Heart right ventricle (tissue), 16 donors: ENCODE measurements at regions not wholly inside any gene's neighbourhood (a gene's known extent, or its start where the extent isn't known, plus 50 kb on each side); places are given as distances from the start of the nearest gene placed in this dataset.

Source experiments
- ATAC-seq, 8 donors: fragments of 200-7000 bp; cut with Tn5 transposase; one replicate each; pipeline ENCODE4 v1.9.1; 2020; ENCODE audit warnings: mild to moderate bottlenecking in 8 of 8, moderate library complexity in 8 of 8, moderate number of reproducible peaks in 1 of 8
- DNase-seq, 2 donors: peaks; one replicate each; pipeline ENCODE4 v3.0.0-alpha.2; 2020
- H3K27ac ChIP-seq, 10 donors: fragments of 200-600 bp; sonication (generic) in 2 of 10; one replicate each; pipeline versions ENCODE4 v1.5.0 to v1.8.0; 2020 to 2022; ENCODE audit warnings: mild to moderate bottlenecking in 3 of 10
- H3K27me3 ChIP-seq, 7 donors: fragments of 200-600 bp; one replicate each; pipeline ENCODE4 v1.8.0; 2021 to 2022; ENCODE audit warnings: mild to moderate bottlenecking in 2 of 7
- H3K36me3 ChIP-seq, 9 donors: fragments of 200-600 bp; sonication (generic) in 1 of 9; one replicate each; pipeline versions ENCODE4 v1.5.0 to v1.8.0; 2020 to 2022; ENCODE audit warnings: mild to moderate bottlenecking in 2 of 9
- H3K4me1 ChIP-seq, 9 donors: fragments of 200-600 bp; sonication (generic) in 1 of 9; one replicate each; pipeline versions ENCODE4 v1.5.0 to v1.8.0; 2020 to 2022; ENCODE audit warnings: mild to moderate bottlenecking in 4 of 9
- H3K4me3 ChIP-seq, 10 donors: fragments of 200-600 bp; sonication (generic) in 2 of 10; one replicate each; pipeline versions ENCODE4 v1.5.0 to v1.8.0; 2020 to 2022; ENCODE audit warnings: mild to moderate bottlenecking in 7 of 10, moderate library complexity in 2 of 10
- H3K9me3 ChIP-seq, 11 donors: fragments of 200-600 bp in 10 of 11; sonication (generic) in 2 of 11; one replicate each; pipeline versions ENCODE4 v1.5.0 to v1.8.0; 2013 to 2022; ENCODE audit warnings: mild to moderate bottlenecking in 2 of 11, control low read depth in 1 of 11, moderate library complexity in 1 of 11
- WGBS, 2 donors: extraction: QIAGEN DNeasy Blood & Tissue Kit; methylation state at CpG; one replicate each; pipeline ENCODE4 v1.1.7; 2013; ENCODE audit warnings: inconsistent platforms in 1 of 2; 5-methylcytosine and 5-hydroxymethylcytosine counted together
- intact Hi-C, 10 donors: fragments of 100-400 bp; cut with DNase I; formaldehyde crosslinking; loops; one replicate each; pipeline versions ENCODE4 v1.11.1 to v1.14.2; 2022
- TF ChIP-seq, protein P1 (sequence below), 9 donors: fragments of 200-600 bp; sonication (generic) in 2 of 9; IDR thresholded peaks; one replicate each; pipeline versions ENCODE4 v1.5.0 to v1.8.0; 2021 to 2022; ENCODE audit warnings: antibody characterized with exemption in 9 of 9, mild to moderate bottlenecking in 5 of 9, moderate library complexity in 1 of 9
- donor health status: Arrhythmogenic right ventricular cardiomyopathy.
- donor health status: ischemic (EF 13 %, LVEDD 7.1; RV severe dilation, severe dysfunction).
- donor health status: healthy with polysubstance abuse.
- donor health status: DM: no; HTN: yes; CAD: no.
- donor health status: DM: no; HTN: no; CAD: no.
- donor health status: ischemic (EF 25% LVEDD 6.9; RV normal size, moderate dysfunction).
- donor health status: ischemic (EF 25% LVEDD 5.7; RV mildly dilated, moderate dysfunction).
- donor health status: healthy.
- donor health status: DM: yes; HTN: yes; CAD: no.
- donor health status: Ischemic cardiomyopathy.
- donor health status: ischemic (EF 35%, LVEDD 5.7; RV mildly dilated, moderate dysfunction).
- donor health status: nonischemic (EF 11% LVEDD 7.7; RV severe dilation, severe dysfunction).
- donor health status: DM: yes; HTN: yes; CAD: no.
- donor health status: PGD.
- donor health status: ischemic (EF 29% LVEDD 5.4; RV normal size, mild dysfunction).
- donor health status: nonischemic (EF 23%, LVEDD 6.1; RV moderate dilation, normal function).

DNA sequence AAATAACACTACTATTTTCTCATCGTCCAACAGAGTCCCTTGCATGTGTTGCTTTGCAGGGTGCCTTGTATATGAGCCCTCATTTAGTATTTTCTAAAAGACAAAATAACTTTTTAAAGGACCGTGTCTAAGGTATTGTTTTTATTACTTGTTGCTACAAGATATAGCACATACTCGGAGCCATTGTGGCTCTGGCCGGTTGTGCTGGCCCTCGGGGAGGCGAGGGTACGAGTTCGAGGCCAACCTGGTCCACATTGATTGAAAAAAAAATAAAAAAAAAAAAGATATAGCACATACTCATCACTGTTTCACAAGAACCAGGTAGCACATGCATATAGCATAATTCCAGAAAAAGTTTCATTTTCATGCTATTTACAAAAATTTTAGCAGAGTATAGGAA, 869.2 kb downstream of the MRPL39 start:
- no peak overlapping the region for H3K27ac ChIP-seq
- TF ChIP-seq, protein P1, sequence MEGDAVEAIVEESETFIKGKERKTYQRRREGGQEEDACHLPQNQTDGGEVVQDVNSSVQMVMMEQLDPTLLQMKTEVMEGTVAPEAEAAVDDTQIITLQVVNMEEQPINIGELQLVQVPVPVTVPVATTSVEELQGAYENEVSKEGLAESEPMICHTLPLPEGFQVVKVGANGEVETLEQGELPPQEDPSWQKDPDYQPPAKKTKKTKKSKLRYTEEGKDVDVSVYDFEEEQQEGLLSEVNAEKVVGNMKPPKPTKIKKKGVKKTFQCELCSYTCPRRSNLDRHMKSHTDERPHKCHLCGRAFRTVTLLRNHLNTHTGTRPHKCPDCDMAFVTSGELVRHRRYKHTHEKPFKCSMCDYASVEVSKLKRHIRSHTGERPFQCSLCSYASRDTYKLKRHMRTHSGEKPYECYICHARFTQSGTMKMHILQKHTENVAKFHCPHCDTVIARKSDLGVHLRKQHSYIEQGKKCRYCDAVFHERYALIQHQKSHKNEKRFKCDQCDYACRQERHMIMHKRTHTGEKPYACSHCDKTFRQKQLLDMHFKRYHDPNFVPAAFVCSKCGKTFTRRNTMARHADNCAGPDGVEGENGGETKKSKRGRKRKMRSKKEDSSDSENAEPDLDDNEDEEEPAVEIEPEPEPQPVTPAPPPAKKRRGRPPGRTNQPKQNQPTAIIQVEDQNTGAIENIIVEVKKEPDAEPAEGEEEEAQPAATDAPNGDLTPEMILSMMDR (IDR thresholded peaks at IDR 0.05), result no peak
- no peaks in the 10 kb centered on the region for H3K27me3 ChIP-seq
- intact Hi-C loops, result no loop called here
- 80 to 88% methylated on average over 8 of the region's 8 CpGs for WGBS, 2 donors
- H3K9me3 ChIP-seq, result peaks cover 0 to 5% (median 0%) of the 10 kb centered on the region in 11 donors
- ATAC-seq (no peak), DNase-seq (no peak)
- H3K4me1 ChIP-seq, result no peaks in the 10 kb centered on the region
- H3K4me3 ChIP-seq, result no peak overlapping the region
- no peaks in the 10 kb centered on the region for H3K36me3 ChIP-seq

DNA sequence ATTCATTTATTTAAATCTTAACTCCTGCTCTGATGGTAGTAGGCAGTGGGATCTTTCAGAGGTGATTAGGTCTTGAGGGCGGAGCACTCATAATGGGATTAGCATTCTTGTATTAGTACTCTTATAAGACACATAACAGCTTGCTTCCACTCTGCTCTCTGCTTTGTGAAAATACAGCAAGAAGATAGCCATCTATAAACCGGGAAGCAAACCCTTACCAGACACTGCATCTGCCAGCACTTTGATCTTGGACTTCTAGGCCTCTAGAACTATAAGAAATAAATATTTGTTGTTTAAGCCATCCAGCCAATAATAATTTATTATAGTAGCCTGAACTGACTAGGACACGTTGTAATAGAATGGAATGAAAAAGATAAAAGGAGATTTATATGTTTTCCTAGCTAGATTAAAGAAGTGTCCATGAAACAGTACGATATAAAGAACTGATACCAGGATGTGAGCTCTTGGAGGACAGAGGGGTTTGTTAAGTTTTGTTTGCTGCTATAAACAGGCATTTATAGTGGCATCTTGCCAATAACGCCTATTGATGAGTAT, 869.9 kb downstream of the MRPL39 start:
- Histone ChIP-seq H3K36me3 (no peaks in the 10 kb centered on the region), H3K27me3 (no peaks in the 10 kb centered on the region), H3K27ac (no peak overlapping the region), H3K4me3 (no peak overlapping the region), H3K4me1 (no peaks in the 10 kb centered on the region), H3K9me3 (peaks cover 0 to 5% (median 0%) of the 10 kb centered on the region in 11 donors)
- TF ChIP-seq, protein P1 (IDR thresholded peaks at IDR 0.05), result no peak
- intact Hi-C loops, result no loop called here
- no peak for ATAC-seq
- DNase-seq, result no peak
- 62 to 70% methylated on average over 5 of the region's 5 CpGs for WGBS, 2 donors

DNA sequence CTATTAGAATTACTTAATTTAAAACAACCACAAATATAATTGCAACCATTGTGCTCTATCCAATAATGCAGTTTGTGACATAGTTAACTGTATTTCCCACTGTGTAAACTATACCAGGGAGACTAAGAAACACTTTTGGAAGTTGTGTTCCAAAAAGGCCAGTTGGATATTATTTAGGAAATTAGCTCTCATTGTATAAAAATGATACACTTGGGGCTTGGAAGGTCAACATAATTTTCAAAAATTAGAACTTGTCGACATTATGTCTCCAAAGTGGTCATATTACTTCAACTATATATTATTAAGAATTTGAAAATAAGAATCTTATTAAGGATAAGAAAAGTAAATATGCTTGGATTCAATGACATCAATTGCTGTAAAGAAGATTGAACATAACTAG, 876.6 kb downstream of the MRPL39 start:
- 43 to 58% methylated on average over 1 of the region's 1 CpG for WGBS, 2 donors
- Histone ChIP-seq H3K9me3 (no peaks in the 10 kb centered on the region), H3K27ac (no peak overlapping the region), H3K36me3 (no peaks in the 10 kb centered on the region), H3K27me3 (no peaks in the 10 kb centered on the region), H3K4me3 (no peak overlapping the region), H3K4me1 (no peaks in the 10 kb centered on the region)
- DNase-seq (no peak), ATAC-seq (no peak)
- intact Hi-C loops, result no loop called here
- TF ChIP-seq, protein P1 (IDR thresholded peaks at IDR 0.05), result no peak

DNA sequence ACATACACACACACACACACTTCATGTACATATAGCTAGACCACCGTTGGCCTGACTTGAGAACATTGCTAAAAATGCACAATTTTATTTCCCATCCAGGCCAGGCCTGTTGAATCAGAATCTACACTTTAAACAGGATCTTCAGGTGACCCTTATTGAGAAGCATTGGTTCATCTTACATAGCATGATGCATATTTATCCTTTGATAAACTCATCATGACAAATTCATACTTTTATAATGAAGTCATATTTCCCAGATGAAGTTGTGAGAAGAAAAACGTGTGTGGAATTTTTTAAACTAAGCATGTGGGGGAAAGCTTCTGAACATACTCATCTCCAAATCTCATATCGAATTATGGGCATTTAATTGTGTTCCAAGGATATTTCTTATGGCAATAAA, 877.7 kb downstream of the MRPL39 start:
- 53 to 54% methylated on average over 3 of the region's 3 CpGs for WGBS, 2 donors
- Histone ChIP-seq H3K9me3 (no peaks in the 10 kb centered on the region), H3K36me3 (no peaks in the 10 kb centered on the region), H3K27ac (no peak overlapping the region), H3K4me1 (no peaks in the 10 kb centered on the region), H3K27me3 (no peaks in the 10 kb centered on the region), H3K4me3 (no peak overlapping the region)
- DNase-seq (no peak), ATAC-seq (no peak)
- TF ChIP-seq, protein P1 (IDR thresholded peaks at IDR 0.05), result no peak
- intact Hi-C loops, result loop anchor here in 1 of 10 donors (10.0 kb wide), 1 partner anchor 65 kb away; no protein-coding TSS in a partner anchor
